Neural cell (in vitro differentiated cells): ENCODE measurements at regions not wholly inside any gene's neighbourhood (a gene's known extent, or its start where the extent isn't known, plus 50 kb on each side); places are given as distances from the start of the nearest gene placed in this dataset.
A peak's percentile ranks its signal among the peaks of the same experiment; 100 is the strongest.

ENCODE experiments used
- H2AFZ ChIP-seq: fragments of 200-600, 300-800 bp; sonication (generic), shearing (Covaris generic); 2 replicates; pipeline ENCODE4 v1.6.0; 2014; ENCODE audit warnings: low read depth, mild to moderate bottlenecking, antibody characterized with exemption, low read length, moderate library complexity
- H3F3A ChIP-seq: fragments of 200-600 bp; shearing (Covaris generic); 2 replicates; pipeline ENCODE4 v1.6.1; 2016; ENCODE audit warnings: mild to moderate bottlenecking, moderate library complexity, mixed read lengths, antibody characterized with exemption, low read length; ENCODE audit not compliant: insufficient read depth, poor library complexity, severe bottlenecking
- H3K27ac ChIP-seq: fragments of 200-600, 300-800 bp; sonication (generic), shearing (Covaris generic); 2 replicates; pipeline ENCODE4 v1.5.1; 2014; ENCODE audit warnings: mild to moderate bottlenecking, low read length, moderate library complexity
- H3K27me3 ChIP-seq: fragments of 300-800, 200-600 bp; sonication (generic), shearing (Covaris generic); 2 replicates; pipeline ENCODE4 v1.6.0; 2014; ENCODE audit warnings: mild to moderate bottlenecking, low read depth, low read length, moderate library complexity; ENCODE audit not compliant: insufficient read depth
- H3K36me3 ChIP-seq: fragments of 300-800, 200-600 bp; sonication (generic), shearing (Covaris generic); 2 replicates; pipeline ENCODE4 v1.5.1; 2014; ENCODE audit warnings: mild to moderate bottlenecking, antibody characterized with exemption, low read length, moderate library complexity; ENCODE audit not compliant: insufficient read depth
- H3K4me2 ChIP-seq: fragments of 300-800, 200-600 bp; sonication (generic), shearing (Covaris generic); 2 replicates; pipeline ENCODE4 v1.6.0; 2014; ENCODE audit warnings: mild to moderate bottlenecking, low read length
- H3K4me3 ChIP-seq: fragments of 300-800, 200-600 bp; sonication (generic), shearing (Covaris generic); 2 replicates; pipeline ENCODE4 v1.5.1; 2014; ENCODE audit warnings: mild to moderate bottlenecking, low read length, moderate library complexity
- H3K79me2 ChIP-seq: fragments of 200-600 bp; shearing (Covaris generic); replicated peaks from 2 replicates; pipeline ENCODE4 v1.6.0; 2014; ENCODE audit warnings: mild to moderate bottlenecking, low read length, moderate library complexity; ENCODE audit not compliant: insufficient read depth
- H3K9ac ChIP-seq: fragments of 300-800, 200-600 bp; sonication (generic), shearing (Covaris generic); 2 replicates; pipeline ENCODE4 v1.6.1; 2016; ENCODE audit warnings: mild to moderate bottlenecking, low read length, mixed read lengths
- H3K9me2 ChIP-seq: fragments of 200-600 bp; shearing (Covaris generic); 2 replicates; pipeline ENCODE4 v1.6.1; 2016; ENCODE audit warnings: mild to moderate bottlenecking, low read length, mixed read lengths; ENCODE audit not compliant: insufficient read depth
- H3K9me3 ChIP-seq: fragments of 200-600, 300-800 bp; sonication (generic), shearing (Covaris generic); 2 replicates; pipeline ENCODE4 v1.6.1; 2016; ENCODE audit warnings: mild to moderate bottlenecking, mixed run types, low read length, moderate library complexity, mixed read lengths
- H4K20me1 ChIP-seq: fragments of 200-600 bp; shearing (Covaris generic); 2 replicates; pipeline ENCODE4 v1.6.1; 2016; ENCODE audit warnings: mild to moderate bottlenecking, mixed run types; ENCODE audit not compliant: insufficient read depth
- CTCF ChIP-seq: fragments of 450-650 bp; IDR thresholded peaks from 2 replicates; pipeline ENCODE4 v1.5.1; 2014; ENCODE audit warnings: antibody characterized with exemption, mild to moderate bottlenecking, moderate library complexity; ENCODE audit not compliant: poor library complexity, severe bottlenecking
- EP300 ChIP-seq: fragments of 450-650 bp; conservative IDR thresholded peaks from 2 replicates; pipeline ENCODE4 v1.6.1; 2014; ENCODE audit warnings: antibody characterized with exemption, mild to moderate bottlenecking, moderate library complexity; ENCODE audit not compliant: poor library complexity, severe bottlenecking
- EZH2 ChIP-seq: fragments of 200-600, 300-800 bp; shearing (Covaris generic), sonication (generic); IDR thresholded peaks from 2 replicates; pipeline ENCODE4 v1.6.1; 2014; ENCODE audit warnings: antibody characterized with exemption, low read length, borderline replicate concordance, mild to moderate bottlenecking; ENCODE audit not compliant: insufficient read depth, poor library complexity, severe bottlenecking
- MXI1 ChIP-seq: fragments of 450-650 bp; conservative IDR thresholded peaks from 2 replicates; pipeline ENCODE4 v1.6.1; 2014; ENCODE audit warnings: antibody characterized with exemption, mild to moderate bottlenecking; ENCODE audit not compliant: poor library complexity, severe bottlenecking
- POLR2AphosphoS5 ChIP-seq: IDR thresholded peaks from 2 replicates; pipeline ENCODE4 v1.6.1; 2012
- RAD21 ChIP-seq: fragments of 450-650 bp; conservative IDR thresholded peaks from 2 replicates; pipeline ENCODE4 v1.6.1; 2014; ENCODE audit warnings: antibody characterized with exemption, mild to moderate bottlenecking, moderate library complexity
- REST ChIP-seq: IDR thresholded peaks from 2 replicates; pipeline ENCODE4 v1.6.1; 2012; ENCODE audit warnings: borderline replicate concordance
- SMC3 ChIP-seq: fragments of 450-650 bp; conservative IDR thresholded peaks from 2 replicates; pipeline ENCODE4 v1.6.1; 2014; ENCODE audit warnings: antibody characterized with exemption, mild to moderate bottlenecking, moderate library complexity; ENCODE audit not compliant: poor library complexity
- TAF1 ChIP-seq: IDR thresholded peaks from 2 replicates; pipeline ENCODE4 v1.6.1; 2012; ENCODE audit warnings: low read depth

GRCh38 chr5:82924226-82925060 is 152.8 kb downstream of the TMEM167A start:
- H3K36me3 ChIP-seq = no peaks in the 10 kb centered on the region
- H3K9ac ChIP-seq = no peak overlapping the region
- H4K20me1 ChIP-seq = no peaks in the 10 kb centered on the region
- H3K27ac ChIP-seq = no peak overlapping the region
- no peaks in the 10 kb centered on the region for H3K9me3 ChIP-seq
- no peaks in the 10 kb centered on the region for H3K27me3 ChIP-seq
- H3K4me2 ChIP-seq = no peak overlapping the region
- H3F3A ChIP-seq = no peaks in the 10 kb centered on the region
- TF ChIP-seq EP300 (no peak), MXI1 (no peak), SMC3 (no peak), RAD21 (no peak), POLR2AphosphoS5 (no peak), REST (no peak), CTCF (no peak), TAF1 (no peak), EZH2 (no peak)
- H3K9me2 ChIP-seq = peaks cover 3% of the 10 kb centered on the region
- H3K4me3 ChIP-seq = no peak overlapping the region
- no peaks in the 10 kb centered on the region for H3K79me2 ChIP-seq
- no peak overlapping the region for H2AFZ ChIP-seq

- no peaks in the 10 kb centered on the region for H4K20me1 ChIP-seq
- H2AFZ ChIP-seq = no peak overlapping the region
- H3K9me3 ChIP-seq = no peaks in the 10 kb centered on the region
- no peak overlapping the region for H3K9ac ChIP-seq
- no peak overlapping the region for H3K4me3 ChIP-seq
- H3F3A ChIP-seq = no peaks in the 10 kb centered on the region
- no peaks in the 10 kb centered on the region for H3K36me3 ChIP-seq
- H3K27me3 ChIP-seq = no peaks in the 10 kb centered on the region
- no peaks in the 10 kb centered on the region for H3K9me2 ChIP-seq
- H3K27ac ChIP-seq = no peak overlapping the region
- TF ChIP-seq MXI1 = no peak
- TF ChIP-seq SMC3 = no peak
- TF ChIP-seq TAF1 = no peak
- no peak for TF ChIP-seq REST
- no peak for TF ChIP-seq CTCF
- no peak for TF ChIP-seq EZH2
- TF ChIP-seq RAD21 = no peak
- TF ChIP-seq POLR2AphosphoS5 = peak; percentile 14
- H3K79me2 ChIP-seq = no peaks in the 10 kb centered on the region
- no peak overlapping the region for H3K4me2 ChIP-seq
These were observed 155.0 kb downstream of the TMEM167A start for GRCh38 chr5:82922086-82922734.
